ENCODE measurements at regions not wholly inside any gene's neighbourhood (a gene's known extent, or its start where the extent isn't known, plus 50 kb on each side); places are given as distances from the start of the nearest gene placed in this dataset.

GRCh38 chr13:40283666-40284065 is 382.8 kb downstream of the FOXO1 start:
- no peak overlapping the region for H3K4me3 ChIP-seq (replicated peaks in 1 of 3; ENCODE audit: low read depth in 2 of 3, low read length in 3 of 3)
- H3K9me3 ChIP-seq (replicated peaks in 1 of 2; ENCODE audit: control insufficient read depth in 1 of 2, insufficient read depth in 1 of 2, low read length in 2 of 2): no peaks in the 10 kb centered on the region
- no peak for DNase-seq
- no peaks in the 10 kb centered on the region for H3K4me1 ChIP-seq (ENCODE audit: control insufficient read depth in 1 of 2, insufficient read depth in 2 of 2, low read length in 2 of 2)
- H3K9me3 Mint-ChIP-seq: peaks cover 0 to 7% (median 2%) of the 10 kb centered on the region in 7 donors
- peaks cover 0 to 4% (median 3%) of the 10 kb centered on the region in 3 donors for H3K27me3 Mint-ChIP-seq (ENCODE audit: low read depth in 3 of 3)
- H3K27ac Mint-ChIP-seq: no peak overlapping the region
- H4K20me1 ChIP-seq (ENCODE audit: insufficient read depth, low read length): no peaks in the 10 kb centered on the region
- TF ChIP-seq, protein P1, sequence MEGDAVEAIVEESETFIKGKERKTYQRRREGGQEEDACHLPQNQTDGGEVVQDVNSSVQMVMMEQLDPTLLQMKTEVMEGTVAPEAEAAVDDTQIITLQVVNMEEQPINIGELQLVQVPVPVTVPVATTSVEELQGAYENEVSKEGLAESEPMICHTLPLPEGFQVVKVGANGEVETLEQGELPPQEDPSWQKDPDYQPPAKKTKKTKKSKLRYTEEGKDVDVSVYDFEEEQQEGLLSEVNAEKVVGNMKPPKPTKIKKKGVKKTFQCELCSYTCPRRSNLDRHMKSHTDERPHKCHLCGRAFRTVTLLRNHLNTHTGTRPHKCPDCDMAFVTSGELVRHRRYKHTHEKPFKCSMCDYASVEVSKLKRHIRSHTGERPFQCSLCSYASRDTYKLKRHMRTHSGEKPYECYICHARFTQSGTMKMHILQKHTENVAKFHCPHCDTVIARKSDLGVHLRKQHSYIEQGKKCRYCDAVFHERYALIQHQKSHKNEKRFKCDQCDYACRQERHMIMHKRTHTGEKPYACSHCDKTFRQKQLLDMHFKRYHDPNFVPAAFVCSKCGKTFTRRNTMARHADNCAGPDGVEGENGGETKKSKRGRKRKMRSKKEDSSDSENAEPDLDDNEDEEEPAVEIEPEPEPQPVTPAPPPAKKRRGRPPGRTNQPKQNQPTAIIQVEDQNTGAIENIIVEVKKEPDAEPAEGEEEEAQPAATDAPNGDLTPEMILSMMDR (IDR thresholded peaks at IDR 0.05): no peak
- no peaks in the 10 kb centered on the region for H3K27me3 ChIP-seq (ENCODE audit: control insufficient read depth in 2 of 2, insufficient read depth in 2 of 2, low read length in 2 of 2)
- intact Hi-C loops (cut with micrococcal nuclease): no loop called here
- H2AFZ ChIP-seq (ENCODE audit: insufficient read depth, low read depth, low read length, poor library complexity, severe bottlenecking): no peak overlapping the region
- H3K27ac ChIP-seq (ENCODE audit: low read depth in 1 of 2, low read length in 2 of 2): no peak overlapping the region
- H3K79me2 ChIP-seq (ENCODE audit: insufficient read depth, low read length): no peaks in the 10 kb centered on the region
- 83% methylated on average over 1 of the region's 3 CpGs for WGBS (ENCODE audit: insufficient coverage)
- H3K4me1 Mint-ChIP-seq: no peaks in the 10 kb centered on the region
- no peak overlapping the region for H3K4me2 ChIP-seq (replicated peaks; ENCODE audit: extremely low read depth, low read length, poor library complexity, severe bottlenecking)
- H3K36me3 Mint-ChIP-seq: no peaks in the 10 kb centered on the region
- no peak overlapping the region for H3K4me3 Mint-ChIP-seq
- H3K36me3 ChIP-seq (replicated peaks in 1 of 2; ENCODE audit: control insufficient read depth in 1 of 2, insufficient read depth in 2 of 2, low read length in 2 of 2): no peaks in the 10 kb centered on the region
- H3K9ac ChIP-seq (ENCODE audit: insufficient read depth, low read length, poor library complexity, severe bottlenecking): no peak overlapping the region

GRCh38 chr13:40285634-40286033 is 380.8 kb downstream of the FOXO1 start:
- no peaks in the 10 kb centered on the region for H3K79me2 ChIP-seq (ENCODE audit: insufficient read depth, low read length)
- no peak overlapping the region for H3K4me3 Mint-ChIP-seq
- no peaks in the 10 kb centered on the region for H3K9me3 ChIP-seq (replicated peaks in 1 of 2; ENCODE audit: control insufficient read depth in 1 of 2, insufficient read depth in 1 of 2, low read length in 2 of 2)
- no peaks in the 10 kb centered on the region for H3K36me3 ChIP-seq (replicated peaks in 1 of 2; ENCODE audit: control insufficient read depth in 1 of 2, insufficient read depth in 2 of 2, low read length in 2 of 2)
- H3K4me3 ChIP-seq (replicated peaks in 1 of 3; ENCODE audit: low read depth in 2 of 3, low read length in 3 of 3): no peak overlapping the region
- no peak overlapping the region for H2AFZ ChIP-seq (ENCODE audit: insufficient read depth, low read depth, low read length, poor library complexity, severe bottlenecking)
- no peaks in the 10 kb centered on the region for H4K20me1 ChIP-seq (ENCODE audit: insufficient read depth, low read length)
- no peak overlapping the region for H3K9ac ChIP-seq (ENCODE audit: insufficient read depth, low read length, poor library complexity, severe bottlenecking)
- peaks cover 0 to 7% (median 1%) of the 10 kb centered on the region in 7 donors for H3K9me3 Mint-ChIP-seq
- no peak overlapping the region for H3K4me2 ChIP-seq (replicated peaks; ENCODE audit: extremely low read depth, low read length, poor library complexity, severe bottlenecking)
- H3K27me3 ChIP-seq (ENCODE audit: control insufficient read depth in 2 of 2, insufficient read depth in 2 of 2, low read length in 2 of 2): no peaks in the 10 kb centered on the region
- intact Hi-C loops (cut with micrococcal nuclease): no loop called here
- DNase-seq: no peak
- TF ChIP-seq, protein P1 (IDR thresholded peaks at IDR 0.05): no peak
- no peaks in the 10 kb centered on the region for H3K36me3 Mint-ChIP-seq
- no peaks in the 10 kb centered on the region for H3K4me1 Mint-ChIP-seq
- H3K4me1 ChIP-seq (ENCODE audit: control insufficient read depth in 1 of 2, insufficient read depth in 2 of 2, low read length in 2 of 2): no peaks in the 10 kb centered on the region
- peaks cover 0 to 4% (median 2%) of the 10 kb centered on the region in 3 donors for H3K27me3 Mint-ChIP-seq (ENCODE audit: low read depth in 3 of 3)
- no peak overlapping the region for H3K27ac ChIP-seq (ENCODE audit: low read depth in 1 of 2, low read length in 2 of 2)
- no peak overlapping the region for H3K27ac Mint-ChIP-seq
